Adipocyte (in vitro differentiated cells): ENCODE measurements at regions not wholly inside any gene's neighbourhood (a gene's known extent, or its start where the extent isn't known, plus 50 kb on each side); places are given as distances from the start of the nearest gene placed in this dataset.

Source experiments
- DNase-seq: peaks from one replicate; pipeline ENCODE4 v3.0.0-alpha.2; 2015; ENCODE audit warnings: low read depth
- H3K27me3 ChIP-seq: replicated peaks from 2 replicates; pipeline ENCODE4 v1.7.0; 2013; ENCODE audit warnings: mild to moderate bottlenecking, low read length, moderate library complexity; ENCODE audit not compliant: control insufficient read depth, insufficient read depth
- H3K36me3 ChIP-seq: 2 replicates; pipeline ENCODE4 v1.7.0; 2013; ENCODE audit warnings: low read length, mild to moderate bottlenecking, moderate library complexity; ENCODE audit not compliant: control insufficient read depth, insufficient read depth, severe bottlenecking
- H3K4me1 ChIP-seq: 2 replicates; pipeline ENCODE4 v1.7.0; 2013; ENCODE audit warnings: mild to moderate bottlenecking, low read length, moderate library complexity; ENCODE audit not compliant: control insufficient read depth, insufficient read depth
- H3K4me3 ChIP-seq: 2 replicates; pipeline ENCODE4 v1.7.0; 2013; ENCODE audit warnings: mild to moderate bottlenecking, low read length, moderate library complexity
- H3K9ac ChIP-seq: 2 replicates; pipeline ENCODE4 v1.7.0; 2013; ENCODE audit warnings: mild to moderate bottlenecking, low read length, moderate library complexity
- H3K9me3 ChIP-seq: 2 replicates; pipeline ENCODE4 v1.7.0; 2013; ENCODE audit warnings: mild to moderate bottlenecking, low read length, moderate library complexity; ENCODE audit not compliant: control insufficient read depth

DNA sequence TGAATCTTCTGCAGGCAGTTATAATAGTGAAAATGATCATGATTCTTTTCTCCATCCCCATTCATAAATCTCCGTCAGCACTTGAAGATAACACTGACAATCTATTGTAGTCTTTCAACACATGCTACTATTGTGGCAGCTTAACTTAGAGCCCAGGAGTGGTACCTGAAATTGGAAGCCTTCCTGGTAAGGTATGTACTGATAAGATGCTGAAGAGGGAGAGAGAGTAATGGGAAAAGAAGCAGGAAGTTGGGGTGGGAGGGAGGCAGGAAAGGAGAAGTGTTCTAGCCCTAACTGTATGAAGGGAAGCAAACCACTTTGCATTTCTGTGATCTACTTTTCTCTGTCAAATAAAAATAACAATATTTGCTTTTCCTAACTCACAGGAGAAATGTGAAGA lies 197.4 kb upstream of the RORA start:
- Histone ChIP-seq H3K4me1 (peaks cover 5% of the 10 kb centered on the region), H3K36me3 (no peaks in the 10 kb centered on the region), H3K9me3 (no peaks in the 10 kb centered on the region), H3K9ac (no peak overlapping the region), H3K4me3 (no peak overlapping the region), H3K27me3 (no peaks in the 10 kb centered on the region)
- no peak for DNase-seq

DNA sequence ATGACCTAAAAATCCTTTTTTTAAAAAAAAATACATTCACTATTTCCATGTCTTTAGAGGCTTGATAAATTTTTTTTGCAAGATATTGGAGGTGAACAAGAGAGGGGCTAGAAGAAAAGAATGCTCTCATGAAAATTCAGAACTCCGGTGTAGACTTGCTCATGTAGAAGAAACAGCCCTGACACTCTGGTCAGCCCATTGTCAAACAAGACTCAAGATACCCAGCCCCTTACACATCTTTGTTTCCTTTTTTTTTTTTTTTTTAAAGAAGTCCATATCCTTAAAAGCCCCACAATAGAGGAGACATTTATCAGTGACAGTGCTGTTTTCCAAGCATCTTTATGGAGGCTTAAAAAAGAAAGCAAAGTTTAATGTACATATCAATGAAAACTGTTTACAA lies 196.8 kb upstream of the RORA start:
- no peaks in the 10 kb centered on the region for H3K36me3 ChIP-seq
- H3K9me3 ChIP-seq: no peaks in the 10 kb centered on the region
- H3K4me3 ChIP-seq: no peak overlapping the region
- no peak overlapping the region for H3K9ac ChIP-seq
- no peaks in the 10 kb centered on the region for H3K27me3 ChIP-seq
- H3K4me1 ChIP-seq: peaks cover 5% of the 10 kb centered on the region
- DNase-seq: no peak

DNA sequence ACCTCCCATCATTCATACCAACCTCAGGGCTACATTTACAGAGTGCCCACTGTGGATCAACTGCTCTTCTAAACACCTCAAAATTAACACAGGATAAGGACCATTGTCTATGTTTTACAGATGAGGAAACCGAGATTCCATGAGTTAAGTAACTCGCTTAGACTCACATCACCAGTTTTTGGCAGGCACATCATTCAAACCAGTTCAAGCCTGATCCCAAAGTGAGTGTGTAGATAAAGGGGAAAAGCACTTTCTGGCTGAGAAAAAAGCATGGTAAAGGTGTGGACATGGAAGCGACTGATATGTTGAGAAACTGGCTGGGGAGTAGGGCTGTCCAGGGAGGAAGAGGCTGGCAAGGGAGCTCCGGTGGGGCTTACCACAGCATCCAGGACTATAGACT lies 193.7 kb upstream of the RORA start:
- Histone ChIP-seq H3K36me3 (no peaks in the 10 kb centered on the region), H3K9me3 (no peaks in the 10 kb centered on the region)
- no peak for DNase-seq

DNA sequence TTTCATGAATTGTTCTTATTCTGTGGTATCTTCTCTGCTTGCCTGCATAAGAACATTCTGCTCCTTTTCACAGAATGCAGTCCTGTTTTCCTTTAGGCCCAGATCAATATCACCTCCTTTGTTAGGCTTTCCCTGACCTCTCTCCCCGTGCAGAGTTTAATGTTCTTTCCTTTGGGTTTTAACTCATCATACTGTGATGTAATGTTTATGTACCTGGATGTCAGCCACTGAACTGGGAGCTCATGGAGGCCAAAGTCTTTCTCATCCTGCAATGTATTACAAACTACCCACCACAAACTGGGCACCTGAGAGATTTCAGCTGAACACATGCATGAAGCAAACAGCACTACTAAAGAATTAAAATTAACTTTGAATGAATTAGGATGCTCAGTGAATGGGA lies 192.8 kb upstream of the RORA start:
- DNase-seq: no peak

More for the DNA sequence above, 193.7 kb upstream of the RORA start:
- Histone ChIP-seq H3K27me3 (peaks cover 3% of the 10 kb centered on the region), H3K4me3 (no peak overlapping the region), H3K4me1 (peaks cover 5% of the 10 kb centered on the region), H3K9ac (no peak overlapping the region)

DNA sequence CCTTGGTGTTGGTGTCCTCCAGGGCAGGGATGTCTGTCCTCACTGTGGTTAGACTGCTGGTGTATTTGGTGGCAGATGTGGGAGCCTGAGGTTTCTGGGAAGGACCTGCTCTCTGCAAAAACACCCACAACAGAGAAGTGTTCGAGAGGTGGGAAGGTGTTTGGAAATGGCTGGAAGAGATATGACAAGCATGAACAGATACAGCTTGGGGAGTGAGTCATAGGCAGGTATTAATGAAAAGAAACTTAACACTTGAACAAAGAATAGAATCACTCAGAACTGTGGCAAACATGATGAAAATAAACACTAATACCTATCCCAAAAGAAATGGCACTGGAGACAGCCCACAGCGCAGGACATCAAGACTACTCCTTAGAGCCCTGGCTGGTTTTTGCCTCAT lies 192.4 kb upstream of the RORA start:
- no peak for DNase-seq
- no peak overlapping the region for H3K4me3 ChIP-seq
- no peaks in the 10 kb centered on the region for H3K36me3 ChIP-seq
- peaks cover 3% of the 10 kb centered on the region for H3K27me3 ChIP-seq
- H3K4me1 ChIP-seq: peaks cover 5% of the 10 kb centered on the region
- no peaks in the 10 kb centered on the region for H3K9me3 ChIP-seq
- no peak overlapping the region for H3K9ac ChIP-seq

More for the DNA sequence above, 192.8 kb upstream of the RORA start:
- Histone ChIP-seq H3K27me3 (peaks cover 3% of the 10 kb centered on the region), H3K9ac (no peak overlapping the region), H3K9me3 (no peaks in the 10 kb centered on the region), H3K36me3 (no peaks in the 10 kb centered on the region), H3K4me3 (no peak overlapping the region), H3K4me1 (peaks cover 5% of the 10 kb centered on the region)

DNA sequence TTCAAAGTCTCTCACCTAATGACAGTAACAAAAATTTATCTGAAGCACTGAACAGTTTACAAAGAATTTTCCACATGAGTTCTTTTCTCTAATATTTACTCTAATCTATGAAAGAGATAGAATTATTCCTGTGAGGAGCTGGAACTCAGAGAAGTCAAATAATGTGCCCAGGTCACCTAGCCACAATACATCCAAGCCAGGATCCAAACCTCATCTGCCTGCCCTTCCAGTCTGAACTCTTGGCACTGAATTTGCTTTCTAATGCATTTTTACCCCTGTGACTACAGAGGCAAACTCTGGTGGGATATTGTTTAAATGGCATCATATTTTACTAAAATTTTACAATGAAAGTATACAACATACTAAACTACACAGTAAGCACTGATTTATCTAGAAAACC lies 191.4 kb upstream of the RORA start:
- Histone ChIP-seq H3K4me3 (no peak overlapping the region), H3K9ac (no peak overlapping the region), H3K4me1 (peaks cover 5% of the 10 kb centered on the region), H3K9me3 (no peaks in the 10 kb centered on the region), H3K27me3 (peaks cover 3% of the 10 kb centered on the region), H3K36me3 (no peaks in the 10 kb centered on the region)
- no peak for DNase-seq

DNA sequence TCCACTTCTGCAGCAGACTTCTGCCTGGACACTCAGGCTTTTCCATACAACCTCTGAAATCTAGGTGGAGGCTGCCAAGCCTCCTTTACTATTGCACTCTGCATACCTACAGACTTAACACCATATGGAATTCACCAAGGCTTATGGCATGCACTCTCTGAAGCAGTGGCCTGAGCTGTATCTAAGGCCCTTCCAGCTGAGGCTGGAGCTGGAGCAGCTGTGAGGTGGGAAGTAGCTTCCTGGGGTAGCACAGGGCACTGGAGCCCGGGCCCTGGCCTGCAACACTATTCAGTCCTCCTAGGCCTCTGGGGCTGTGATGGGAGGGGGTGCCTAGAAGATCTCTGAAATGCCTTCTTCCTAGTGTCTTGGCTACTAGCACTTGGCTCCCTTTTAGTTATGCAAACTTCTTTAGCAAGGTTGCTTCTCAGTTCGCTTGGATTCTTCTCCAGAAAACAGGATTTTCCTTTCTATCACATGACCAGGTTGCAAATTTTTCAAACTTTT lies 186.6 kb upstream of the RORA start:
- H3K9ac ChIP-seq: no peak overlapping the region
- no peak for DNase-seq
- H3K27me3 ChIP-seq: peaks cover 15% of the 10 kb centered on the region
- H3K4me3 ChIP-seq: no peak overlapping the region
- peaks cover 5% of the 10 kb centered on the region for H3K9me3 ChIP-seq
- H3K36me3 ChIP-seq: no peaks in the 10 kb centered on the region
- H3K4me1 ChIP-seq: no peaks in the 10 kb centered on the region

DNA sequence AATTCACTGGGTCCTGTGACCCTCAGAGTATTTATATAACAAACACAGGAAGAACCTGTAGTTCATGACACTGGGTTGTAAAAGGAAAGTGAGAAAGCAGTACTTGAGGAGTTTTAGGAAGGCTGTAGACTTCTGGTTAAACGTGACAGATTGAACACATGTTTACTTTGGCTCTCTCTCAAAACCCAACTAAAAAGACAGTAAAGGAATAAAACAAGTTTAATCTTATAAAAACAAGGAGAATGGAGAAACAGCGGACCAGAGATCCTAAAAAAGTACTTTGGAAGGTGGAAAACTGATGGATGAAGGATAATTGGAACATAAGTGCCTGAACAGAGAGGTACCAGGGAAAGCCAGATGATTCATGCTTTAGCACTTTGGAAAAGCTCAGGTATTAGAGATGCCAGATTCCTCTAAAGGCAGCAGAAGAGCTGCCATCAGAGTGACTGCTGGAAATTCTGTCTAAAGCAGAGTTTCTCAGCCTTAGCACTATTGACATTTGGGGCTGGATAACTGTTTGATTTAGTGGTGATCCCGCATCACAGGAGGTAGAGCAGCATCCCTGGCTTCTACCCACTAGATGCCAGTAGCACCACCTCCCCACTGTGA lies 182.9 kb upstream of the RORA start:
- Histone ChIP-seq H3K9ac (no peak overlapping the region), H3K4me3 (no peak overlapping the region), H3K9me3 (peaks cover 7% of the 10 kb centered on the region), H3K36me3 (no peaks in the 10 kb centered on the region), H3K4me1 (no peaks in the 10 kb centered on the region), H3K27me3 (peaks cover 12% of the 10 kb centered on the region)
- DNase-seq: no peak

DNA sequence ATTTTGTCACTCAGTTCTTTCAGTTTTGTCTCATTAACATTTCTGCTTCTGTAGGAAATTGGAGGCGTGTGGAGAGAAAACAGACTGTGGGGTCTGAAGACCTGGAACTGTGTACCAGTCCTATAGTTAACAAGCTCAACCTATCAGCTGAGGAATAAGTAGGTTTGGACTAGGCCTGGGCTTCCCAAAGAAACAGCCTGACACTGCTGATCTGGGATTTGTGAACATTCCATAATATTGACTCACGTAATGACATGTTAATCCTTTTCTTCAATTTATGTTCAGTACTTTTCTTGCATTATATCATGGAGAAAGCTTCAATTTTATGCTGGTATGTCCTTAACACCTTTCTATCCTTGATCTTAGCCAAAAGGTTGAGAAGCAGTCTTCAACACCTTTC lies 181.6 kb upstream of the RORA start:
- H3K4me3 ChIP-seq: no peak overlapping the region
- H3K36me3 ChIP-seq: no peaks in the 10 kb centered on the region
- peaks cover 7% of the 10 kb centered on the region for H3K9me3 ChIP-seq
- no peaks in the 10 kb centered on the region for H3K4me1 ChIP-seq
- H3K9ac ChIP-seq: no peak overlapping the region
- peaks cover 12% of the 10 kb centered on the region for H3K27me3 ChIP-seq
- no peak for DNase-seq

DNA sequence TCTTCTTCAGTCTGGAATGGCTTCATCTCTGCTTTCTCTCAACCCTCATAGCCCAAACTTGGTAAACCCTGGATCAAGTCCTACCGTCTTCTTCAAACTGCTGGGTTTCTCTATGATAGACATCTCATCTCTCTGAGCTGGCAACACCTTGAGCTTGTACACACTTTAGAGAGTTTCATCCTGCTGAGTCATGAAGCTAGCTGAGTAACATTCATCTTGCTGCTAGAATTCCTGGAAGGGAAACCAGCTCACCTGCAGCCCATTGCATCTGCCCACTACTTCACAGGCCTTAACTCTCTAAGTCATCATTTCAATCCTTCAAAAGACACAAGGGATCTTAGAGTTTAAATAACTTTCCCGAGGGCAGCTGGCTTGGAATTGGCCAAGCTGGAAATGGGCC lies 175.5 kb upstream of the RORA start:
- Histone ChIP-seq H3K36me3 (no peaks in the 10 kb centered on the region), H3K4me3 (no peak overlapping the region), H3K9me3 (no peaks in the 10 kb centered on the region), H3K27me3 (no peaks in the 10 kb centered on the region), H3K4me1 (peaks cover 3% of the 10 kb centered on the region), H3K9ac (no peak overlapping the region)
- DNase-seq: no peak

DNA sequence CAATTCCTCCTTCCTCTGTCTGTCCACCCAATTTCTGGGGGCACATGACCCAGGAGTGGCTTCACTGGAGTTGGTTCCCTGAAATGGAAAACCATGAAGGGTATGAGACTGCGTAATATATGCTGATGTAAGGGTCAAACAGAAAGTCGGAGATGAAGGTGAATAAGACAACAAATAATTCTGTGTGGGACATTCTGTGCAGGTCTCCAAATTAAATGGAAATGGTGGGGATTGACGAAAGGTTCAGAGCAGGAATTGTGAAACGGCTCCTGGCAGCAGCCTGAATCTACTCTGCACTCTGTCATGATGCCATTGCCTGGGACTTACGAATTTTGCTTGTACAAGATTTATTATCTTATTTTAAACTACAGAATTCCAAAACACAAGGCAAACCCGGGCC lies 174.8 kb upstream of the RORA start:
- Histone ChIP-seq H3K4me1 (peaks cover 3% of the 10 kb centered on the region), H3K4me3 (no peak overlapping the region), H3K27me3 (no peaks in the 10 kb centered on the region), H3K36me3 (no peaks in the 10 kb centered on the region), H3K9ac (no peak overlapping the region), H3K9me3 (no peaks in the 10 kb centered on the region)
- no peak for DNase-seq
